H1 (cell line): ENCODE measurements at regions not wholly inside any gene's neighbourhood (a gene's known extent, or its start where the extent isn't known, plus 50 kb on each side); places are given as distances from the start of the nearest gene placed in this dataset.

Experiments
- CTCF ChIA-PET: fragments of 300-600 bp; sonication (Branson Sonifier 250); formaldehyde crosslinking; loops from one replicate; lab custom pipeline; 2021; ENCODE audit not compliant: partially characterized antibody; lab: Charles Lee
- POLR2A ChIA-PET: fragments of 300-600 bp; sonication (Branson Sonifier 250); formaldehyde crosslinking; loops from one replicate; lab custom pipeline; 2021; ENCODE audit warnings: inconsistent platforms; ENCODE audit not compliant: partially characterized antibody; lab: Charles Lee
- DNase-seq, 2 experiments: peaks; one replicate each; pipeline versions ENCODE4 v3.0.0 to v3.0.0-alpha.2; 2010 to 2022; ENCODE audit warnings: low spot score in 2 of 2, low read depth in 1 of 2, mixed read lengths in 1 of 2
- FAIRE-seq: peaks from 2 replicates; lab custom pipeline; 2011; peaks lifted over from hg19 to GRCh38; lab: Jason Lieb, UNC
- H2AFZ ChIP-seq: 2 replicates; pipeline ENCODE4 v1.8.1; 2012; ENCODE audit warnings: low read length, inconsistent platforms
- H2AK5ac ChIP-seq: 2 replicates; pipeline ENCODE4 v1.6.1; 2013; ENCODE audit warnings: low read depth, low read length
- H2BK120ac ChIP-seq: replicated peaks from 2 replicates; pipeline ENCODE3; 2013; ENCODE audit warnings: low read depth, low read length, inconsistent platforms
- H2BK12ac ChIP-seq: 2 replicates; pipeline ENCODE4 v1.6.1; 2013; ENCODE audit warnings: low read depth, low read length
- H2BK15ac ChIP-seq: 2 replicates; pipeline ENCODE4 v1.6.1; 2013; ENCODE audit warnings: low read length
- H2BK20ac ChIP-seq: 2 replicates; pipeline ENCODE4 v1.6.1; 2013; ENCODE audit warnings: low read length
- H2BK5ac ChIP-seq: 2 replicates; pipeline ENCODE4 v1.6.1; 2013; ENCODE audit warnings: low read depth, low read length
- H3K14ac ChIP-seq: 2 replicates; pipeline ENCODE4 v1.6.1; 2013; ENCODE audit warnings: inconsistent platforms; ENCODE audit not compliant: insufficient read length
- H3K18ac ChIP-seq: 2 replicates; pipeline ENCODE4 v1.6.1; 2013; ENCODE audit warnings: low read length; ENCODE audit errors: extremely low read depth
- H3K23ac ChIP-seq: 2 replicates; pipeline ENCODE4 v1.6.1; 2013; ENCODE audit warnings: inconsistent platforms; ENCODE audit not compliant: insufficient read length
- H3K23me2 ChIP-seq: 2 replicates; pipeline ENCODE4 v1.6.1; 2013; ENCODE audit warnings: low read depth, low read length
- H3K27ac ChIP-seq: 2 replicates; pipeline ENCODE4 v1.6.1; 2011; ENCODE audit warnings: low read depth, low read length, inconsistent platforms
- H3K27me3 ChIP-seq, 4 experiments: replicated peaks in 1 of 4; 1 replicate in 1 of 4; 2 replicates in 3 of 4; pipeline versions ENCODE4 v1.6.1 to v1.8.1; 2011 to 2013; ENCODE audit warnings: low read length in 3 of 4, mild to moderate bottlenecking in 3 of 4, inconsistent platforms in 2 of 4, mixed read lengths in 2 of 4, moderate library complexity in 1 of 4; ENCODE audit not compliant: control insufficient read depth in 3 of 4, insufficient read depth in 3 of 4; ENCODE audit errors: extremely low read depth in 1 of 4
- H3K36me3 ChIP-seq, 4 experiments: 2 replicates each; pipeline versions ENCODE4 v1.6.1 to v1.8.1; 2011 to 2013; ENCODE audit warnings: mild to moderate bottlenecking in 4 of 4, low read length in 3 of 4, moderate library complexity in 2 of 4, control low read depth in 1 of 4, inconsistent platforms in 1 of 4; ENCODE audit not compliant: insufficient read depth in 4 of 4, control insufficient read depth in 2 of 4
- H3K4ac ChIP-seq: replicated peaks from 2 replicates; pipeline ENCODE3; 2013; ENCODE audit warnings: low read length, low read depth, mixed read lengths, inconsistent platforms; ENCODE audit not compliant: insufficient read length
- H3K4me1 ChIP-seq, 4 experiments: replicated peaks in 1 of 4; 1 replicate in 1 of 4; 2 replicates in 3 of 4; pipeline versions ENCODE4 v1.6.1 to v1.8.1; 2011 to 2013; ENCODE audit warnings: low read length in 3 of 4, inconsistent platforms in 2 of 4, mixed read lengths in 1 of 4; ENCODE audit not compliant: insufficient read depth in 4 of 4, control insufficient read depth in 3 of 4
- H3K4me2 ChIP-seq, 2 experiments: 2 replicates each; pipeline versions ENCODE4 v1.6.1 to v1.8.1; 2011 to 2013; ENCODE audit warnings: low read depth in 2 of 2, low read length in 2 of 2, control low read depth in 1 of 2, inconsistent platforms in 1 of 2, mild to moderate bottlenecking in 1 of 2; ENCODE audit not compliant: insufficient read depth in 1 of 2
- H3K4me3 ChIP-seq, 4 experiments: fragments of 200-600, 300-600 bp in 1 of 4; sonication (generic), shearing (Covaris generic), sonication (Bioruptor Twin) in 1 of 4; 2 replicates each; pipeline versions ENCODE4 v1.5.1 to v1.8.1; 2011 to 2016; ENCODE audit warnings: low read length in 4 of 4, low read depth in 3 of 4, control low read depth in 2 of 4, inconsistent platforms in 2 of 4, mild to moderate bottlenecking in 2 of 4, mixed read lengths in 1 of 4, moderate library complexity in 1 of 4; ENCODE audit not compliant: insufficient read depth in 2 of 4; ENCODE audit errors: extremely low read depth in 1 of 4
- H3K56ac ChIP-seq: replicated peaks from 2 replicates; pipeline ENCODE3; 2013; ENCODE audit warnings: low read depth, mild to moderate bottlenecking, mixed read lengths, low read length, inconsistent platforms; ENCODE audit not compliant: insufficient read length
- H3K79me1 ChIP-seq: 2 replicates; pipeline ENCODE4 v1.6.1; 2013; ENCODE audit warnings: low read depth, low read length, control low read depth
- H3K79me2 ChIP-seq, 2 experiments: 2 replicates each; pipeline versions ENCODE4 v1.6.1 to v1.8.1; 2012 to 2013; ENCODE audit warnings: low read length in 2 of 2, mild to moderate bottlenecking in 2 of 2, inconsistent platforms in 1 of 2; ENCODE audit not compliant: insufficient read depth in 2 of 2, control insufficient read depth in 1 of 2
- H3K9ac ChIP-seq, 4 experiments: replicated peaks in 1 of 4; 1 replicate in 1 of 4; 2 replicates in 3 of 4; pipeline versions ENCODE4 v1.6.1 to v1.8.1; 2011 to 2013; ENCODE audit warnings: low read depth in 3 of 4, low read length in 3 of 4, control low read depth in 2 of 4, mild to moderate bottlenecking in 2 of 4, moderate library complexity in 2 of 4, inconsistent platforms in 1 of 4; ENCODE audit errors: extremely low read depth in 1 of 4
- H3K9me3 ChIP-seq, 2 experiments: 2 replicates each; pipeline versions ENCODE4 v1.6.1 to v1.8.1; 2012 to 2013; ENCODE audit warnings: mild to moderate bottlenecking in 2 of 2, moderate library complexity in 2 of 2, control low read depth in 1 of 2, inconsistent platforms in 1 of 2, low read depth in 1 of 2, low read length in 1 of 2, mixed read lengths in 1 of 2; ENCODE audit not compliant: insufficient read depth in 2 of 2
- H4K20me1 ChIP-seq, 2 experiments: replicated peaks in 1 of 2; 2 replicates each; pipeline versions ENCODE3 to v1.8.1; 2011 to 2013; ENCODE audit warnings: inconsistent platforms in 2 of 2, low read length in 2 of 2, mild to moderate bottlenecking in 1 of 2; ENCODE audit not compliant: insufficient read depth in 2 of 2, control insufficient read depth in 1 of 2
- H4K5ac ChIP-seq: 2 replicates; pipeline ENCODE4 v1.6.1; 2013; ENCODE audit warnings: low read length, low read depth, mixed read lengths, inconsistent platforms; ENCODE audit not compliant: insufficient read length
- H4K8ac ChIP-seq: 2 replicates; pipeline ENCODE4 v1.8.0; 2013; ENCODE audit warnings: mild to moderate bottlenecking, moderate library complexity, low read length, inconsistent platforms; ENCODE audit not compliant: insufficient read depth; ENCODE audit errors: extremely low read depth
- H4K91ac ChIP-seq: replicated peaks from 2 replicates; pipeline ENCODE3; 2013; ENCODE audit warnings: low read length, mixed read lengths, inconsistent platforms; ENCODE audit not compliant: insufficient read length
- HDAC6 ChIP-seq: IDR thresholded peaks from one replicate; pipeline ENCODE4 v1.7.1; 2012; ENCODE audit warnings: low read depth, mild to moderate bottlenecking, inconsistent platforms, low read length, moderate library complexity
- TEAD4 ChIP-seq: IDR thresholded peaks from 2 replicates; pipeline ENCODE4 v1.6.1; 2012; ENCODE audit warnings: low read depth, low read length, inconsistent platforms, mixed read lengths
- WGBS, 2 experiments: shearing (Covaris generic) in 1 of 2; methylation state at CpG; one replicate each; pipeline versions ENCODE4 v1.1.6 to v1.1.7; 2013 to 2015; ENCODE audit warnings: low lambda C conversion rate in 2 of 2, mixed read lengths in 2 of 2, inconsistent platforms in 1 of 2, low coverage in 1 of 2, missing lambda C conversion rate in 1 of 2; ENCODE audit not compliant: insufficient replicate concordance in 2 of 2, insufficient coverage in 1 of 2, insufficient read length in 1 of 2; ENCODE audit errors: extremely low coverage in 1 of 2, missing lambda C conversion rate in 1 of 2; 5-methylcytosine and 5-hydroxymethylcytosine counted together

DNA sequence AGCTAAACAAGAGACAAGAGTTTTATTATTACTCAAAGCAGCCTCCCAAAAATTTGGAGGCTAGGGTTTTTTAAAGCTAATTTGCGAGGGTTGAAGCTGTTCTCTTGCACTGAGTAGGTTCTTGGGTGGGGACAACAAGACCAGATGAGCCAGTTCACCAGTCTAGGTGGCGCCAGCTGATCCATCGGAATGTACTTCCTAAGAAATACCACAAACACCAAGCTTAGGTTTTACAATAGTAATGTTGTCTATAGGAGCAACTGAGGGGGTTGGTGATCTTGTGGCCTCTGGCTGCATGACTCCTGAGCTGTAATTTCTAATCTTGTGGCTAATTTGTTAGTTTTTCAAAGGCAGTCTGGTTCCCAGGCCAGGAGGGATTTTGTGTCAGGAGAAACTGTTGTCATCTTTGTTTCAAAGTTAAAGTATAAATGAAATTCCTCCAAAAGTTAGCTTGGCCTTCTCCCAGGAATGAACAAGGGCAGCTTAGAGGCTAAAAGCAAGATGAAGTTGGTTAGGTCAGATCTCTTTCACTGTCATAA lies 130.6 kb downstream of the SLC7A11 start:
- H3K14ac ChIP-seq: no peak overlapping the region
- peaks cover 2 to 17% (median 10%) of the 10 kb centered on the region in 4 experiments; a peak in 3 of 7 replicates for H3K4me1 ChIP-seq
- no peak overlapping the region for H2AK5ac ChIP-seq
- no peak overlapping the region for H3K9ac ChIP-seq
- TF ChIP-seq TEAD4 (peak; percentile 59; the same call in 1 of the 2 replicates), HDAC6 (no peak)
- H3K56ac ChIP-seq: no peak overlapping the region
- H3K27ac ChIP-seq: no peak overlapping the region
- H3K23me2 ChIP-seq: no peaks in the 10 kb centered on the region
- H2BK20ac ChIP-seq: peak overlapping the region; percentile 62
- no peak overlapping the region for H3K23ac ChIP-seq
- peak; percentile 68 for FAIRE-seq
- H4K5ac ChIP-seq: peak overlapping the region; percentile 59
- no peak overlapping the region for H2BK15ac ChIP-seq
- H4K91ac ChIP-seq: peak overlapping the region; percentile 75
- 77% methylated on average over 3 of the region's 3 CpGs; no CpG with 5 or more reads in 1 of the 2 experiments for WGBS, 2 experiments
- H2BK12ac ChIP-seq: no peak overlapping the region
- no peak overlapping the region for H3K4ac ChIP-seq
- peaks cover 0 to 6% (median 2%) of the 10 kb centered on the region in 4 experiments; a peak in 3 of 8 replicates for H3K36me3 ChIP-seq
- H3K79me1 ChIP-seq: no peaks in the 10 kb centered on the region
- H3K4me3 ChIP-seq: no peak overlapping the region
- no peaks in the 10 kb centered on the region for H3K79me2 ChIP-seq
- no peaks in the 10 kb centered on the region for H4K20me1 ChIP-seq
- peak overlapping the region; percentile 85; the same call in 1 of the 2 replicates for H2BK5ac ChIP-seq
- no peak overlapping the region for H4K8ac ChIP-seq
- peak overlapping the region; percentile 96 for H2BK120ac ChIP-seq
- ChIA-PET CTCF (interaction anchor here (0.6 to 2.5 kb wide), 12 partner anchors 9 to 570 kb away, joined by 3 to 11 read pairs (median 4); no protein-coding TSS in a partner anchor), POLR2A (interaction anchor here (1.6 kb wide), 2 partner anchors 21 to 130 kb away, joined by 3 to 6 read pairs; no protein-coding TSS in a partner anchor)
- H3K27me3 ChIP-seq: peaks cover 0 to 1% (median 0%) of the 10 kb centered on the region in 4 experiments; a peak in 1 of 7 replicates
- peak overlapping the region; percentile 11 to 20; a peak in 2 of 4 replicates for H3K4me2 ChIP-seq
- H2AFZ ChIP-seq: no peak overlapping the region
- DNase-seq: peak in 1 of 2 experiments; percentile 49
- peak overlapping the region; percentile 10 for H3K18ac ChIP-seq
- H3K9me3 ChIP-seq: peaks cover 12 to 15% of the 10 kb centered on the region in 2 experiments
